ENCODE measurements at regions not wholly inside any gene's neighbourhood (a gene's known extent, or its start where the extent isn't known, plus 50 kb on each side); places are given as distances from the start of the nearest gene placed in this dataset.
A peak's percentile ranks its signal among the peaks of the same experiment; 100 is the strongest.

DNA sequence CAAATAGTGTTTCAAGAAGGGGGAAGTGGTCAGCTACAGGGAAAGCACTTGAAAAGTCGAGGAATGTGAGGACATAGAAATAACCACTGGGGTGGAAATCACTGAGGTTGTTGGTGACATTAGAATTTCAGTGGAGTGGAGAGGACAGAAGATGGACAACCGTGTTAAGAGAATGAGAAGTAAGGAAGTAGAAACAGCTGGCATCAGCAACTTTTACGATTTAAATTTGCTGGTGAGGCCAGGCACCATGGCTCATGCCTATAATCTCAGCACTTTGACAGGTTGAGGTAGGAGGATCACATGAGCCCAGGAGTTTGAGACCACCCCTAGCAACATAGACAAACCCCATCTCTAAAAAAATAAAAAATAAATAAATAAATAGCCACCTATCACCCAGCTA is 83.2 kb upstream of the PSMD7 start:
- Histone ChIP-seq H4K20me1 (ENCODE audit: insufficient read depth, low read length) (no peaks in the 10 kb centered on the region), H3K4me3 (replicated peaks in 1 of 3; ENCODE audit: insufficient read depth in 1 of 3, low read depth in 2 of 3, low read length in 3 of 3) (no peak overlapping the region), H3K36me3 (replicated peaks in 1 of 2; ENCODE audit: control insufficient read depth in 1 of 2, insufficient read depth in 2 of 2, low read length in 2 of 2) (no peaks in the 10 kb centered on the region), H3K27me3 (ENCODE audit: control insufficient read depth in 1 of 2, insufficient read depth in 2 of 2, low read length in 2 of 2) (peaks cover 0 to 20% of the 10 kb centered on the region in 2 experiments; a peak in 3 of 5 replicates), H3K79me2 (ENCODE audit: insufficient read depth, low read length) (no peaks in the 10 kb centered on the region), H3K4me1 (ENCODE audit: insufficient read depth, low read length) (no peaks in the 10 kb centered on the region), H3K9me3 (ENCODE audit: low read length) (no peaks in the 10 kb centered on the region), H3K27ac (ENCODE audit: extremely low read length, insufficient read depth, low read length) (no peak overlapping the region), H2AFZ (ENCODE audit: low read length) (no peak overlapping the region), H3K9ac (ENCODE audit: insufficient read depth, low read depth, low read length) (no peak overlapping the region), H3K4me2 (ENCODE audit: low read depth, low read length) (no peak overlapping the region)
- TF ChIP-seq MAFF (IDR thresholded peaks at IDR 0.05; ENCODE audit: low read depth, low read length) (peak; percentile 57; the same call in 1 of the 2 replicates), MAFK (conservative IDR thresholded peaks at IDR 0.05 in 1 of 2, IDR thresholded peaks at IDR 0.05 in 1 of 2; ENCODE audit: low read length in 2 of 2) (peak; percentile 67 to 76), NFKBIZ (CRISPR knock-in tag; IDR thresholded peaks at IDR 0.05) (no peak)
- DNase-seq (ENCODE audit: low spot score) (no peak), ATAC-seq (no peak), FAIRE-seq (no peak)
- intact Hi-C loops (cut with micrococcal nuclease; ENCODE audit: unreplicated experiment) (no loop called here), in situ Hi-C loops (cut with HindIII; ENCODE audit: extremely low pct_ligation_motif_present, low pct_unique_long_range_greater_than_20kb) (no loop called here)
- 28% methylated on average over 3 of the region's 3 CpGs for WGBS (ENCODE audit: low lambda C conversion rate)
- POLR2A ChIA-PET = no interaction called here
- CTCF ChIA-PET (ENCODE audit: low intra/inter-chr PET ratio, low total read pairs) = no interaction called here
- no TSS peak for BruUV-seq (replicated peaks)

DNA sequence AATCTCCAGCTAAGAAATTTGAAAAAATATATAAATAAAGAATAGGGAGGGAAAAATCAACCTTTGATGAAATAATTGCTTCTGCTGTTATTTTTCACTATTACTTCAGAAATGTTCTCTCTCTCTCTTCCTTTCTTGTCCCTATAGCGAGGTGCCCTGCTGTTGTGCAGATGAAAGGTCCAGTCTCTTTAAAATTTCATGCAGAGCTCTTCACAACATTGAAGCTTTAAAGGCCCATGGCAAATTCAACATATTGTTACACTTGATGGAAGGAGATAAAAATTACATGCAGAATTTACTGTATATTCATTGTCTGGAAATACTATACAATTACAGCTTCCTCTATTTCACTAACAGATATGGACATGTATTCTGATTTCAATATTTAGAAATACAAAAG is 86.4 kb upstream of the PSMD7 start:
- Histone ChIP-seq H2AFZ (ENCODE audit: low read length) (no peak overlapping the region), H3K4me3 (replicated peaks in 1 of 3; ENCODE audit: insufficient read depth in 1 of 3, low read depth in 2 of 3, low read length in 3 of 3) (no peak overlapping the region), H3K9me3 (ENCODE audit: low read length) (no peaks in the 10 kb centered on the region), H3K9ac (ENCODE audit: insufficient read depth, low read depth, low read length) (no peak overlapping the region), H3K36me3 (replicated peaks in 1 of 2; ENCODE audit: control insufficient read depth in 1 of 2, insufficient read depth in 2 of 2, low read length in 2 of 2) (no peaks in the 10 kb centered on the region), H3K79me2 (ENCODE audit: insufficient read depth, low read length) (no peaks in the 10 kb centered on the region), H3K27me3 (ENCODE audit: control insufficient read depth in 1 of 2, insufficient read depth in 2 of 2, low read length in 2 of 2) (peaks cover 0 to 20% of the 10 kb centered on the region in 2 experiments; a peak in 3 of 5 replicates), H4K20me1 (ENCODE audit: insufficient read depth, low read length) (no peaks in the 10 kb centered on the region), H3K4me1 (ENCODE audit: insufficient read depth, low read length) (no peaks in the 10 kb centered on the region), H3K4me2 (ENCODE audit: low read depth, low read length) (no peak overlapping the region), H3K27ac (ENCODE audit: extremely low read length, insufficient read depth, low read length) (no peak overlapping the region)
- in situ Hi-C loops (cut with HindIII; ENCODE audit: extremely low pct_ligation_motif_present, low pct_unique_long_range_greater_than_20kb) (no loop called here), intact Hi-C loops (cut with micrococcal nuclease; ENCODE audit: unreplicated experiment) (no loop called here)
- FAIRE-seq (no peak), ATAC-seq (no peak), DNase-seq (ENCODE audit: low spot score) (no peak)
- ChIA-PET POLR2A (no interaction called here), CTCF (ENCODE audit: low intra/inter-chr PET ratio, low total read pairs) (no interaction called here)
- BruUV-seq (replicated peaks) = no TSS peak
- WGBS (ENCODE audit: low lambda C conversion rate) = 3% methylated on average over 1 of the region's 1 CpG
- TF ChIP-seq ZNF441 (CRISPR knock-in tag; IDR thresholded peaks at IDR 0.05; ENCODE audit: borderline replicate concordance) = no peak
- TF ChIP-seq, protein P1, sequence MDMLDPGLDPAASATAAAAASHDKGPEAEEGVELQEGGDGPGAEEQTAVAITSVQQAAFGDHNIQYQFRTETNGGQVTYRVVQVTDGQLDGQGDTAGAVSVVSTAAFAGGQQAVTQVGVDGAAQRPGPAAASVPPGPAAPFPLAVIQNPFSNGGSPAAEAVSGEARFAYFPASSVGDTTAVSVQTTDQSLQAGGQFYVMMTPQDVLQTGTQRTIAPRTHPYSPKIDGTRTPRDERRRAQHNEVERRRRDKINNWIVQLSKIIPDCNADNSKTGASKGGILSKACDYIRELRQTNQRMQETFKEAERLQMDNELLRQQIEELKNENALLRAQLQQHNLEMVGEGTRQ (IDR thresholded peaks at IDR 0.05; ENCODE audit: low read depth, low read length) = no peak
- TF ChIP-seq, protein P1 (CRISPR knock-in tag; IDR thresholded peaks at IDR 0.05; ENCODE audit: borderline replicate concordance) = no peak
- TF ChIP-seq, protein P2, sequence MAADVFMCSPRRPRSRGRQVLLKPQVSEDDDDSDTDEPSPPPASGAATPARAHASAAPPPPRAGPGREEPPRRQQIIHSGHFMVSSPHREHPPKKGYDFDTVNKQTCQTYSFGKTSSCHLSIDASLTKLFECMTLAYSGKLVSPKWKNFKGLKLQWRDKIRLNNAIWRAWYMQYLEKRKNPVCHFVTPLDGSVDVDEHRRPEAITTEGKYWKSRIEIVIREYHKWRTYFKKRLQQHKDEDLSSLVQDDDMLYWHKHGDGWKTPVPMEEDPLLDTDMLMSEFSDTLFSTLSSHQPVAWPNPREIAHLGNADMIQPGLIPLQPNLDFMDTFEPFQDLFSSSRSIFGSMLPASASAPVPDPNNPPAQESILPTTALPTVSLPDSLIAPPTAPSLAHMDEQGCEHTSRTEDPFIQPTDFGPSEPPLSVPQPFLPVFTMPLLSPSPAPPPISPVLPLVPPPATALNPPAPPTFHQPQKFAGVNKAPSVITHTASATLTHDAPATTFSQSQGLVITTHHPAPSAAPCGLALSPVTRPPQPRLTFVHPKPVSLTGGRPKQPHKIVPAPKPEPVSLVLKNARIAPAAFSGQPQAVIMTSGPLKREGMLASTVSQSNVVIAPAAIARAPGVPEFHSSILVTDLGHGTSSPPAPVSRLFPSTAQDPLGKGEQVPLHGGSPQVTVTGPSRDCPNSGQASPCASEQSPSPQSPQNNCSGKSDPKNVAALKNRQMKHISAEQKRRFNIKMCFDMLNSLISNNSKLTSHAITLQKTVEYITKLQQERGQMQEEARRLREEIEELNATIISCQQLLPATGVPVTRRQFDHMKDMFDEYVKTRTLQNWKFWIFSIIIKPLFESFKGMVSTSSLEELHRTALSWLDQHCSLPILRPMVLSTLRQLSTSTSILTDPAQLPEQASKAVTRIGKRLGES (CRISPR knock-in tag; IDR thresholded peaks at IDR 0.05; ENCODE audit: borderline replicate concordance) = no peak
- TF ChIP-seq, protein P3, sequence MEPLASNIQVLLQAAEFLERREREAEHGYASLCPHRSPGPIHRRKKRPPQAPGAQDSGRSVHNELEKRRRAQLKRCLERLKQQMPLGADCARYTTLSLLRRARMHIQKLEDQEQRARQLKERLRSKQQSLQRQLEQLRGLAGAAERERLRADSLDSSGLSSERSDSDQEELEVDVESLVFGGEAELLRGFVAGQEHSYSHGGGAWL (CRISPR knock-in tag; IDR thresholded peaks at IDR 0.05) = no peak
- no peak for TF ChIP-seq KDM1A (CRISPR knock-in tag; IDR thresholded peaks at IDR 0.05)
- TF ChIP-seq POLR2A (IDR thresholded peaks at IDR 0.05; ENCODE audit: insufficient read depth in 1 of 2, low read depth in 2 of 2, low read length in 2 of 2) = no peak
- TF ChIP-seq, protein P4, sequence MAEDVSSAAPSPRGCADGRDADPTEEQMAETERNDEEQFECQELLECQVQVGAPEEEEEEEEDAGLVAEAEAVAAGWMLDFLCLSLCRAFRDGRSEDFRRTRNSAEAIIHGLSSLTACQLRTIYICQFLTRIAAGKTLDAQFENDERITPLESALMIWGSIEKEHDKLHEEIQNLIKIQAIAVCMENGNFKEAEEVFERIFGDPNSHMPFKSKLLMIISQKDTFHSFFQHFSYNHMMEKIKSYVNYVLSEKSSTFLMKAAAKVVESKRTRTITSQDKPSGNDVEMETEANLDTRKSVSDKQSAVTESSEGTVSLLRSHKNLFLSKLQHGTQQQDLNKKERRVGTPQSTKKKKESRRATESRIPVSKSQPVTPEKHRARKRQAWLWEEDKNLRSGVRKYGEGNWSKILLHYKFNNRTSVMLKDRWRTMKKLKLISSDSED (CRISPR knock-in tag; IDR thresholded peaks at IDR 0.05) = no peak
- no peak for TF ChIP-seq NFYC (CRISPR knock-in tag; IDR thresholded peaks at IDR 0.05)
- no peak for TF ChIP-seq ZNF44 (CRISPR knock-in tag; IDR thresholded peaks at IDR 0.05)
- no peak for TF ChIP-seq NR2F1 (CRISPR knock-in tag; IDR thresholded peaks at IDR 0.05)

All from HepG2 (cell line).